Brain microvascular endothelial cell (primary cell): ENCODE measurements at regions not wholly inside any gene's neighbourhood (a gene's known extent, or its start where the extent isn't known, plus 50 kb on each side); places are given as distances from the start of the nearest gene placed in this dataset.

Source experiments
- DNase-seq: peaks from one replicate; pipeline ENCODE4 v3.0.0-alpha.2; 2020
- H3K27ac ChIP-seq: fragments of 250-450 bp; sonication (Bioruptor Pico); 2 replicates; pipeline ENCODE4 v1.5.1; 2020; ENCODE audit warnings: mild to moderate bottlenecking, moderate library complexity
- H3K27me3 ChIP-seq: fragments of 250-450 bp; sonication (Bioruptor Pico); replicated peaks from 2 replicates; pipeline ENCODE4 v1.5.1; 2020; ENCODE audit warnings: mild to moderate bottlenecking
- H3K36me3 ChIP-seq: fragments of 250-450 bp; sonication (Bioruptor Pico); replicated peaks from 2 replicates; pipeline ENCODE4 v1.5.1; 2020; ENCODE audit warnings: mild to moderate bottlenecking
- H3K4me3 ChIP-seq: 2 replicates; pipeline ENCODE4 v1.5.1; 2011; ENCODE audit warnings: low read depth, mild to moderate bottlenecking, control low read depth, low read length, moderate library complexity
- in situ Hi-C: cut with HindIII; loops from 2 replicates; pipeline ENCODE4 v1.10.0; 2017; ENCODE audit warnings: low sequenced_read_pairs, low pct_ligation_motif_present
- TF ChIP-seq, protein P1 (sequence below): IDR thresholded peaks from 2 replicates; pipeline ENCODE4 v1.5.1; 2011; ENCODE audit warnings: low read depth, mild to moderate bottlenecking, moderate library complexity, low read length, control low read depth, inconsistent platforms; ENCODE audit errors: missing control alignments

DNA sequence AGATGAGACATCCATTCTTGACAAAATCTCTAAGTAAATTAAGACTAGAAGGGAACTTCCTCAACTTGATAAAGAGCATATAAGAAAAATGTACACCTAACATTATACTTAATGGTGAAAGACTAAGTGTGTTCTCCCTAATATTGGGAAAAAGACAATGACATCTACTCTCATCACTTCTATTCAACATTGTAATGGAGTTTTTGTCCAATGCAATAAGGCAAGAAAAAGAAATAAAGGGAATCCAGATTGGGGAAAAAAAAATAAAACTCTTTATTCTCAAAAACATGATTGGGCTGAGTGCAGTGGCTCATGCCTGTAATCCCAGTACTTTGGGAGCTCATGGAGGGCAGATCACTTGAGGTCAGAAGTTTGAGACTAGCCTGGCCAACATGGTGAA, 131.1 kb upstream of the JUN start:
- no peak overlapping the region for H3K4me3 ChIP-seq
- no peaks in the 10 kb centered on the region for H3K27me3 ChIP-seq
- no peak for DNase-seq
- TF ChIP-seq, protein P1, sequence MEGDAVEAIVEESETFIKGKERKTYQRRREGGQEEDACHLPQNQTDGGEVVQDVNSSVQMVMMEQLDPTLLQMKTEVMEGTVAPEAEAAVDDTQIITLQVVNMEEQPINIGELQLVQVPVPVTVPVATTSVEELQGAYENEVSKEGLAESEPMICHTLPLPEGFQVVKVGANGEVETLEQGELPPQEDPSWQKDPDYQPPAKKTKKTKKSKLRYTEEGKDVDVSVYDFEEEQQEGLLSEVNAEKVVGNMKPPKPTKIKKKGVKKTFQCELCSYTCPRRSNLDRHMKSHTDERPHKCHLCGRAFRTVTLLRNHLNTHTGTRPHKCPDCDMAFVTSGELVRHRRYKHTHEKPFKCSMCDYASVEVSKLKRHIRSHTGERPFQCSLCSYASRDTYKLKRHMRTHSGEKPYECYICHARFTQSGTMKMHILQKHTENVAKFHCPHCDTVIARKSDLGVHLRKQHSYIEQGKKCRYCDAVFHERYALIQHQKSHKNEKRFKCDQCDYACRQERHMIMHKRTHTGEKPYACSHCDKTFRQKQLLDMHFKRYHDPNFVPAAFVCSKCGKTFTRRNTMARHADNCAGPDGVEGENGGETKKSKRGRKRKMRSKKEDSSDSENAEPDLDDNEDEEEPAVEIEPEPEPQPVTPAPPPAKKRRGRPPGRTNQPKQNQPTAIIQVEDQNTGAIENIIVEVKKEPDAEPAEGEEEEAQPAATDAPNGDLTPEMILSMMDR, result no peak
- in situ Hi-C loops, result no loop called here
- H3K36me3 ChIP-seq, result no peaks in the 10 kb centered on the region
- H3K27ac ChIP-seq, result no peak overlapping the region

DNA sequence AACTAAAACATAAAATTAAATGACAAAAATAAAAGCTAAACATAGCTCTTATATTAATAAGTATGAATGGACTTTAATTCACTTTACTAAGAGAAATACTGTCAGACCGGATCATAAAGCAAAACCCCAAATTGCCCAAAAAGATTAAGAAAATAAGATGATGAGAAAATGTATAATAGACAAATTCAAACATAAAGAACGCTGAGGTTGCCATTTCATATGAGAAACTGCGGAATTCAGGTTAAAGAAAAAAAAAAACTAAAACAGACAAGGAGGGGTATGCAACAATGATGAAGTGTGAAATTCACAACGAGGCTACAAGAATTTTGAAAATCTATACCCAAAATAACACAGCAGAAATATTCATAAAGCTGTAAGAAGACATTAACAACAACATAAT, 133.6 kb upstream of the JUN start:
- Histone ChIP-seq H3K4me3 (no peak overlapping the region), H3K36me3 (no peaks in the 10 kb centered on the region), H3K27me3 (no peaks in the 10 kb centered on the region), H3K27ac (no peak overlapping the region)
- in situ Hi-C loops, result no loop called here
- TF ChIP-seq, protein P1, result no peak
- no peak for DNase-seq

DNA sequence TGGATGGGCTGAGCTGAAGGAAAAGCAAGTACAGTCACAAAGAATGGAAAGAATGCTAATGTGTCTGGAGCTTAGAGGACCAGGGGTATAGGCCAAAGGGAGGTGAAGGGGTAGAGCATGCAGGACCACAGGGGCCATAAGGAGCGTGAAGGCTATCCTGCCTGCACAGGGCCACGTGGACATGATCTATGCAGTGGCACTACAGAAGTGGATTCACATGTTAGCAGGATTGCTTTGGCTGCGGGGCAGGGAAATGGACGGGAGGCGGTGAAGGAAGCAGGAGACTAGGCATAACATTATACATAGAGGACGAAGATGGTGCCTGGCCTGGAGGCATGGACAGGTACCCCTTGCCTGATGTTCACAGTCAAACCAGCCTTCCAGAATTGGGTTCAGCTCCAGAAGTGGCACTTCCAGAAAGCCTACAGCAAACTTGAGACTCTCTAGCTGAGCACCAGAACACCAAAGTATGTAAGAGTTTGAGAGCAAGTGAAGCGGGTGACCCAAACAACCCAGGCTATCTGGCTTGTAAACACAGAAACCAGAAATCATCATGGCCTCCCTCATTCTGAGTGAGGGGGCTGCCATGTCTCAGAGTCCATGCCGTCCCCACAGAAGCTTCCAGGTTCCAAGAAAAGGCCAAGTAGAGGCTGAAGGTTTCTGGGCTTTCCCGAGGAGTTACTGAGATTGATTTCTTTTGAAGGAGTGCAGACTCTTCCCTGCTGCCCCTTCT, 135.5 kb upstream of the JUN start:
- no peak overlapping the region for H3K27ac ChIP-seq
- in situ Hi-C loops, result no loop called here
- TF ChIP-seq, protein P1, result no peak
- H3K27me3 ChIP-seq, result no peaks in the 10 kb centered on the region
- H3K4me3 ChIP-seq, result no peak overlapping the region
- H3K36me3 ChIP-seq, result no peaks in the 10 kb centered on the region
- DNase-seq, result no peak

DNA sequence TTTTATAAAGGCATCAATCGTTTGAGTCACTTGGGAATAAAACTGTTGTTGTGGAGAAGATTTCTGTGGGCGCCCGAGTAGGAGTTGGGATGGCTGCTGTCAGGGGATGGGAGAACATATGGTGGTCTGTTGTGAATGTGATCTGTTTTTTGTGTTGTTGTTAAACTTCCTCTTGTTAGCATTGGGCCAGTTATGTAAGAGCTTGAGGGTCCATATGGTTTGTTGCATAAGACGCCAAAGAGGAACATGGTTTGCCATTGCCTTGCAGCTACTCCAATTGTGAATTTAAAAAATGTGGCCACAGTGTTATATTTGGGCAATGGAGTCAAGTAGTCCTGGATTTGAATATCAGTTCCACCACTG, 136.1 kb upstream of the JUN start:
- no peak overlapping the region for H3K27ac ChIP-seq
- no peaks in the 10 kb centered on the region for H3K36me3 ChIP-seq
- DNase-seq, result no peak
- H3K4me3 ChIP-seq, result no peak overlapping the region
- H3K27me3 ChIP-seq, result no peaks in the 10 kb centered on the region
- TF ChIP-seq, protein P1, result no peak
- in situ Hi-C loops, result no loop called here

DNA sequence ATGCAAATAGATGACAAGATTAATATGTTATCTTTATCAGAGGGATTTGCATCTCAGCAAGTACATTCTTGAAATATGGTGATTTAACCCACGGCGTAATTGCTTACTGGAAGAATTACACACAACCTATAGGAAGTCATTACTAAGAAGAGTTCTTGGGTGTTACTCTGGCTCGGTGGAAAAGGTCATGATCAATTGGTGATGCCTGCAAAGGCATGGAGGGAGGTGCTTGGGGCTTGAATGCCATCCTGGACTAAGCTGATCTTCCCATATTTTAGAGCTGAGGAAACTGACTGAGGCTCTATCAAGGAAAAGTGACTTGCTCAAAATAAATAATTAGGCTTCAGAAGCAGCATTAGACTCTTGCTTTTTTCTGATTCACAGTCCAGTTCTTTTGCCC, 137.5 kb upstream of the JUN start:
- no peaks in the 10 kb centered on the region for H3K27me3 ChIP-seq
- H3K36me3 ChIP-seq, result no peaks in the 10 kb centered on the region
- in situ Hi-C loops, result no loop called here
- no peak overlapping the region for H3K27ac ChIP-seq
- TF ChIP-seq, protein P1, result no peak
- DNase-seq, result no peak
- no peak overlapping the region for H3K4me3 ChIP-seq

DNA sequence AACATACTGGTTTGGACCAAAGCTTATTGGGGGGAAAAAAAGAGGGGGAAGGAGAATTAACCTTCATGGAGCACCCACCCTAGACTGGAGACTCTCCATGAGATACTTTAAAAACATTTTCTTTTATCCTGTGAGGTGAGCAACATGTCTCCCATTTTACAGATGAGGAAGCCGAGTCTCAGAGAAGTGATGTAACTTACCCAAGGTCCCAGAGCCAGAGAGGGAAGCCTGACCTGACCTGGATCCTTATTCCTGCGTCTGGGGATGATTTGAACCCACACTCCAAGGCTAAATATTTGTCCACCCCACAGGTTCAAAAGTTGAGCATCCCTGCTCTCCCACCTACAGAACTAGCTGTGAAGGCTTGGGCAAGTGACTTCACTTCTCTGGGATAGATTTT, 137.9 kb upstream of the JUN start:
- Histone ChIP-seq H3K36me3 (no peaks in the 10 kb centered on the region), H3K27ac (no peak overlapping the region), H3K4me3 (no peak overlapping the region), H3K27me3 (no peaks in the 10 kb centered on the region)
- TF ChIP-seq, protein P1, result no peak
- DNase-seq, result no peak
- in situ Hi-C loops, result no loop called here
